HepG2 (cell line): ENCODE measurements at regions not wholly inside any gene's neighbourhood (a gene's known extent, or its start where the extent isn't known, plus 50 kb on each side); places are given as distances from the start of the nearest gene placed in this dataset.
"Not testable (repeated sequence)": the region's sequence is repeated elsewhere in the genome, so short reads cannot be mapped to it uniquely, and the experiment has no call there.

Experiments used
- ATAC-seq: fragments of 200-7000 bp; cut with Tn5 transposase; 3 replicates; pipeline ENCODE4 v1.9.1; 2020; ENCODE audit warnings: mild to moderate bottlenecking, moderate library complexity
- BruUV-seq: library from RNA; stranded (reverse); fragments of 400-500 nt; replicated peaks from 2 replicates; lab custom pipeline; 2021; lab: Mats Ljungman, UMichigan
- CTCF ChIA-PET: fragments of 300-600 bp; formaldehyde crosslinking; extraction: SDS; loops from one replicate; lab custom pipeline; 2021; ENCODE audit warnings: low total read pairs, inconsistent platforms, low intra/inter-chr PET ratio; lab: Yijun Ruan, JAX
- POLR2A ChIA-PET: fragments of 350-600 bp; sonication (Branson Sonifier 250); formaldehyde crosslinking; loops from one replicate; lab custom pipeline; 2020; ENCODE audit warnings: antibody characterized with exemption, inconsistent platforms; lab: Yijun Ruan, JAX
- DNase-seq: peaks from one replicate; pipeline ENCODE4 v3.0.0-alpha.2; 2015; ENCODE audit warnings: low spot score
- FAIRE-seq: peaks from 3 replicates; lab custom pipeline; 2011; peaks lifted over from hg19 to GRCh38; lab: Jason Lieb, UNC
- H2AFZ ChIP-seq: one replicate; pipeline ENCODE4 v1.6.1; 2011; ENCODE audit warnings: low read length, inconsistent platforms
- H3K27ac ChIP-seq: fragments of 300-600 bp; 3 replicates; pipeline ENCODE4 v1.8.0; 2011; ENCODE audit warnings: mixed run types, mild to moderate bottlenecking, mixed read lengths, low read length, inconsistent platforms; ENCODE audit not compliant: insufficient read depth; ENCODE audit errors: extremely low read length
- H3K27me3 ChIP-seq, 2 experiments: fragments of 200-600 bp in 1 of 2; 2 replicates in 1 of 2; 3 replicates in 1 of 2; pipeline versions ENCODE4 v1.6.0 to v1.8.0; 2011; ENCODE audit warnings: low read length in 2 of 2, mild to moderate bottlenecking in 2 of 2, moderate library complexity in 2 of 2, inconsistent platforms in 1 of 2; ENCODE audit not compliant: insufficient read depth in 2 of 2, control insufficient read depth in 1 of 2
- H3K36me3 ChIP-seq, 2 experiments: fragments of 200-600 bp in 1 of 2; replicated peaks in 1 of 2; 2 replicates in 1 of 2; 3 replicates in 1 of 2; pipeline versions ENCODE4 v1.5.1 to v1.8.0; 2011; ENCODE audit warnings: low read length in 2 of 2, inconsistent platforms in 1 of 2; ENCODE audit not compliant: insufficient read depth in 2 of 2, control insufficient read depth in 1 of 2
- H3K4me1 ChIP-seq: 2 replicates; pipeline ENCODE4 v1.5.1; 2012; ENCODE audit warnings: low read length, inconsistent platforms; ENCODE audit not compliant: insufficient read depth
- H3K4me2 ChIP-seq: 2 replicates; pipeline ENCODE4 v1.6.0; 2011; ENCODE audit warnings: low read depth, low read length, inconsistent platforms
- H3K4me3 ChIP-seq, 3 experiments: fragments of 200-600 bp in 1 of 3; sonication (generic), shearing (Covaris generic) in 1 of 3; replicated peaks in 1 of 3; 2 replicates each; pipeline ENCODE4 v1.5.1; 2011 to 2016; ENCODE audit warnings: low read length in 3 of 3, inconsistent platforms in 2 of 3, low read depth in 2 of 3, mild to moderate bottlenecking in 2 of 3, control low read depth in 1 of 3, mixed read lengths in 1 of 3; ENCODE audit not compliant: insufficient read depth in 1 of 3
- H3K79me2 ChIP-seq: one replicate; pipeline ENCODE4 v1.6.1; 2011; ENCODE audit warnings: low read length, inconsistent platforms; ENCODE audit not compliant: insufficient read depth
- H3K9ac ChIP-seq: 2 replicates; pipeline ENCODE4 v1.6.0; 2011; ENCODE audit warnings: mild to moderate bottlenecking, low read depth, low read length, inconsistent platforms; ENCODE audit not compliant: insufficient read depth
- H3K9me3 ChIP-seq: 2 replicates; pipeline ENCODE4 v1.5.1; 2012; ENCODE audit warnings: mild to moderate bottlenecking, low read length
- H4K20me1 ChIP-seq: 2 replicates; pipeline ENCODE4 v1.6.0; 2011; ENCODE audit warnings: inconsistent platforms, mild to moderate bottlenecking, low read length, moderate library complexity; ENCODE audit not compliant: insufficient read depth
- EP300 ChIP-seq, 3 experiments: sonication (generic) in 1 of 3; formaldehyde crosslinking in 1 of 3; IDR thresholded peaks; 2 replicates each; pipeline versions ENCODE4 v1.5.1 to v1.6.1; 2011 to 2020; ENCODE audit warnings: low read depth in 2 of 3, low read length in 2 of 3, borderline replicate concordance in 1 of 3, improper control_type of control experiment in 1 of 3, mild to moderate bottlenecking in 1 of 3, missing genetic modification reagents in 1 of 3, moderate library complexity in 1 of 3
- FOXK1 ChIP-seq: sonication (generic); formaldehyde crosslinking; IDR thresholded peaks from 2 replicates; pipeline ENCODE4 v1.4.0; 2020; ENCODE audit warnings: low read depth, missing genetic modification reagents, borderline replicate concordance
- MAFF ChIP-seq: IDR thresholded peaks from 2 replicates; pipeline ENCODE4 v1.6.1; 2011; ENCODE audit warnings: low read depth, low read length, improper control_type of control experiment
- MAFG ChIP-seq: sonication (generic); formaldehyde crosslinking; IDR thresholded peaks from 2 replicates; pipeline ENCODE4 v1.5.1; 2020; ENCODE audit warnings: mild to moderate bottlenecking, missing genetic modification reagents
- MAFK ChIP-seq, 2 experiments: IDR thresholded peaks in 1 of 2; conservative IDR thresholded peaks in 1 of 2; 2 replicates each; pipeline ENCODE4 v1.6.1; 2011; ENCODE audit warnings: improper control_type of control experiment in 2 of 2, low read length in 2 of 2
- NCOR1 ChIP-seq: fragments of 200-600 bp; sonication (generic); IDR thresholded peaks from 2 replicates; pipeline ENCODE4 v1.7.0; 2017; ENCODE audit warnings: antibody characterized with exemption, low read length, borderline replicate concordance
- NFE2L2 ChIP-seq: fragments of 150-350 bp; IDR thresholded peaks from 2 replicates; pipeline ENCODE4 v1.6.1; 2014; ENCODE audit warnings: low read length
- PHF20 ChIP-seq: sonication (generic); formaldehyde crosslinking; IDR thresholded peaks from 2 replicates; pipeline ENCODE4 v1.5.0; 2020; ENCODE audit warnings: mild to moderate bottlenecking, missing genetic modification reagents
- ZBTB7B ChIP-seq: sonication (generic); formaldehyde crosslinking; IDR thresholded peaks from 2 replicates; pipeline ENCODE4 v1.4.0; 2020; ENCODE audit warnings: missing genetic modification reagents
- ZNF333 ChIP-seq: sonication (generic); formaldehyde crosslinking; IDR thresholded peaks from 2 replicates; pipeline ENCODE4 v1.4.0; 2020; ENCODE audit warnings: mild to moderate bottlenecking, missing genetic modification reagents, borderline replicate concordance
- ZNF350 ChIP-seq: sonication (generic); formaldehyde crosslinking; IDR thresholded peaks from 2 replicates; pipeline ENCODE4 v1.4.0; 2020; ENCODE audit warnings: mild to moderate bottlenecking, low read depth, missing genetic modification reagents, borderline replicate concordance
- ZNF354B ChIP-seq: sonication (generic); formaldehyde crosslinking; IDR thresholded peaks from 2 replicates; pipeline ENCODE4 v1.8.0; 2022; ENCODE audit warnings: mild to moderate bottlenecking, missing genetic modification reagents
- ZNF775 ChIP-seq: sonication (generic); formaldehyde crosslinking; IDR thresholded peaks from 2 replicates; pipeline ENCODE4 v1.4.0; 2020; ENCODE audit warnings: missing genetic modification reagents, mild to moderate bottlenecking, moderate library complexity, borderline replicate concordance
- WGBS: methylation state at CpG from one replicate; pipeline ENCODE4 v1.1.6; 2017; ENCODE audit warnings: low lambda C conversion rate; 5-methylcytosine and 5-hydroxymethylcytosine counted together
- in situ Hi-C: cut with HindIII; loops from 2 replicates; pipeline ENCODE4 v1.10.0; 2017; ENCODE audit warnings: low pct_unique_long_range_greater_than_20kb; ENCODE audit not compliant: extremely low pct_ligation_motif_present
- intact Hi-C: fragments of 100-400 bp; cut with micrococcal nuclease; formaldehyde crosslinking; loops from one replicate; pipeline ENCODE4 v1.10.0; 2022; ENCODE audit not compliant: unreplicated experiment
- TF ChIP-seq, protein P1 (sequence below): sonication (generic); formaldehyde crosslinking; IDR thresholded peaks from 2 replicates; pipeline ENCODE4 v1.5.1; 2020; ENCODE audit warnings: missing genetic modification reagents, mild to moderate bottlenecking, borderline replicate concordance
- TF ChIP-seq, protein P2 (sequence below): sonication (generic); formaldehyde crosslinking; IDR thresholded peaks from 2 replicates; pipeline ENCODE4 v1.8.1; 2023; ENCODE audit warnings: missing genetic modification reagents, mild to moderate bottlenecking, borderline replicate concordance

DNA sequence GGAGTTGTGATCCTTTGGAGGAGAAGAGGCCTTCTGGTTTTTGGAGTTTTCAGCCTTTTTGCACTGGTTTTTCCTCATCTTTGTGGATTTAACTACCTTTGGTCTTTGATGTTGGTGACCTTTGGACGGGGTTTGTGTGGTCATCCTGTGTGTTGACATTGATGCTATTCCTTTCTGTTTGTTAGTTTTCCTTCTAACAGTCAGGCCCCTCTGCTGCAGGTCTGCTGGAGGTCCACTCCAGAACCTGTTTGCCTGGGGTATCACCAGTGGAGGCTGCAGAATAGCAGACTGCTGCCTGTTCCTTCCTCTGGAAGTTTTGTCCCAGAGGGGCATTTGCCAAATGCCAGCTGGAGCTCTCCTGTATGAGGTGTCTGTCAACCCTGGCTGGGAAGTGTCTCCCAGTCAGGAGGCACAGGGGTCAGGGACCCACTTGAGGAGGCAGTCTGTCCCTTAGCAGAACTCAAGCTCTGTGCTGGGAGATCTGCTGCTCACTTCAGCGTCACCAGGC lies 149.4 kb upstream of the G2E3 start (continued):
- TF ChIP-seq NCOR1, result peak; percentile 85
- TF ChIP-seq ZNF333 (CRISPR knock-in tag), result 0 out of 2 replicates have a peak, but pooled peaks have one; percentile 34
- peak in 1 of 2 experiments; percentile 73; a peak in 2 of 4 replicates for TF ChIP-seq EP300 (IDR thresholded peaks at IDR 0.05; ENCODE audit: low read depth in 2 of 2, low read length in 2 of 2)
- not testable (repeated sequence) for TF ChIP-seq EP300 (CRISPR knock-in tag; IDR thresholded peaks at IDR 0.05; ENCODE audit: borderline replicate concordance)
- peak; percentile 89; the same call in 1 of the 2 replicates for TF ChIP-seq FOXK1 (CRISPR knock-in tag)
- 0 out of 2 replicates have a peak, but pooled peaks have one; percentile 70 for TF ChIP-seq ZNF354B (CRISPR knock-in tag)
- peak; percentile 57; the same call in 1 of the 2 replicates for TF ChIP-seq ZBTB7B (CRISPR knock-in tag)
- TF ChIP-seq, protein P1, sequence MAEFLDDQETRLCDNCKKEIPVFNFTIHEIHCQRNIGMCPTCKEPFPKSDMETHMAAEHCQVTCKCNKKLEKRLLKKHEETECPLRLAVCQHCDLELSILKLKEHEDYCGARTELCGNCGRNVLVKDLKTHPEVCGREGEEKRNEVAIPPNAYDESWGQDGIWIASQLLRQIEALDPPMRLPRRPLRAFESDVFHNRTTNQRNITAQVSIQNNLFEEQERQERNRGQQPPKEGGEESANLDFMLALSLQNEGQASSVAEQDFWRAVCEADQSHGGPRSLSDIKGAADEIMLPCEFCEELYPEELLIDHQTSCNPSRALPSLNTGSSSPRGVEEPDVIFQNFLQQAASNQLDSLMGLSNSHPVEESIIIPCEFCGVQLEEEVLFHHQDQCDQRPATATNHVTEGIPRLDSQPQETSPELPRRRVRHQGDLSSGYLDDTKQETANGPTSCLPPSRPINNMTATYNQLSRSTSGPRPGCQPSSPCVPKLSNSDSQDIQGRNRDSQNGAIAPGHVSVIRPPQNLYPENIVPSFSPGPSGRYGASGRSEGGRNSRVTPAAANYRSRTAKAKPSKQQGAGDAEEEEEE (CRISPR knock-in tag), result 0 out of 2 replicates have a peak, but pooled peaks have one; percentile 5
- 0 out of 2 replicates have a peak, but pooled peaks have one; percentile 63 for TF ChIP-seq ZNF350
- TF ChIP-seq PHF20, result peak; percentile 6; the same call in 1 of the 2 replicates

DNA sequence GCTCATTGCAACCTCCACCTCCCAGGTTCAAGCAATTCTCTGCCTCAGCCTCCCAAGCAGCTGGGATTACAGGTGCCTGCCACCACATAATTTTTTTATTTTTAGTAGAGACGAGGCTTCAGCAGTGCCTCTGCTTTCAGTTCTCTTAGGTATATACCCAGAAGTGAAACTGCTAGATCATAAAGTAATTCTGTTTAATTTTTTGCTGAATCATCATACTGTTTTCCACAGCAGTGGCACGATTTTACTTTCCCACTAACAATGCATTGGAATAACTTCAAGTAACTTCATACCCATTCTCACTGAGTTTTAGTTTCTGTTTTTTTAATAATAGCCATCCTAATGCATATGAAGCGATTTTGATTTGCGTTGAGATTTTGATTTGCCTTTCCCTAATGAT lies 148.0 kb upstream of the G2E3 start:
- Histone ChIP-seq H3K27ac (no peak overlapping the region), H2AFZ (no peak overlapping the region), H3K4me1 (peaks cover 20% of the 10 kb centered on the region), H3K36me3 (no peaks in the 10 kb centered on the region), H3K9ac (no peak overlapping the region), H3K27me3 (no peaks in the 10 kb centered on the region), H3K79me2 (no peaks in the 10 kb centered on the region), H3K4me3 (no peak overlapping the region), H3K4me2 (no peak overlapping the region), H4K20me1 (no peaks in the 10 kb centered on the region), H3K9me3 (peaks cover 18% of the 10 kb centered on the region)
- no peak for DNase-seq
- no TSS peak for BruUV-seq
- intact Hi-C loops, result no loop called here
- POLR2A ChIA-PET, result no interaction called here
- CTCF ChIA-PET, result no interaction called here
- peak; percentile 99 for TF ChIP-seq MAFK (conservative IDR thresholded peaks at IDR 0.05 in 1 of 2, IDR thresholded peaks at IDR 0.05 in 1 of 2; ENCODE audit: low read length in 2 of 2)
- TF ChIP-seq MAFF, result peak; percentile 99
- TF ChIP-seq, protein P2, sequence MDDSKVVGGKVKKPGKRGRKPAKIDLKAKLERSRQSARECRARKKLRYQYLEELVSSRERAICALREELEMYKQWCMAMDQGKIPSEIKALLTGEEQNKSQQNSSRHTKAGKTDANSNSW (CRISPR knock-in tag), result no peak
- no peak for TF ChIP-seq NCOR1
- peak; percentile 57; the same call in 1 of the 2 replicates for TF ChIP-seq MAFG (CRISPR knock-in tag)
- TF ChIP-seq NFE2L2, result peak; percentile 83
- TF ChIP-seq ZNF775, result no peak
- ATAC-seq, result no peak
- in situ Hi-C loops, result no loop called here
- 37% methylated on average over 4 of the region's 4 CpGs for WGBS
- FAIRE-seq, result no peak
